GM23338 (cell line): ENCODE measurements at regions not wholly inside any gene's neighbourhood (a gene's known extent, or its start where the extent isn't known, plus 50 kb on each side); places are given as distances from the start of the nearest gene placed in this dataset.
A peak's percentile ranks its signal among the peaks of the same experiment; 100 is the strongest.

Experiments used
- ATAC-seq: fragments of 200-7000 bp; cut with Tn5 transposase; 3 replicates; pipeline ENCODE4 v1.9.1; 2020
- DNase-seq: peaks from one replicate; pipeline ENCODE4 v3.0.0-alpha.2; 2015; ENCODE audit warnings: low spot score
- H2AFZ ChIP-seq: fragments of 200-600 bp; sonication (generic); 2 replicates; pipeline ENCODE4 v1.8.0; 2016; ENCODE audit warnings: antibody characterized with exemption, mild to moderate bottlenecking, moderate library complexity
- H3F3A ChIP-seq: fragments of 200-600 bp; sonication (generic); replicated peaks from 2 replicates; pipeline ENCODE4 v1.8.0; 2017; ENCODE audit warnings: antibody characterized with exemption, mixed run types, low read depth
- H3K27ac ChIP-seq: fragments of 200-600 bp; sonication (generic); 2 replicates; pipeline ENCODE4 v1.6.1; 2016; ENCODE audit warnings: low read depth
- H3K27me3 ChIP-seq: fragments of 200-600 bp; sonication (generic); 2 replicates; pipeline ENCODE4 v1.8.0; 2016; ENCODE audit warnings: mild to moderate bottlenecking, mixed run types, moderate library complexity; ENCODE audit not compliant: insufficient read depth
- H3K36me3 ChIP-seq: fragments of 200-600 bp; sonication (generic); 2 replicates; pipeline ENCODE4 v1.8.0; 2016; ENCODE audit warnings: mild to moderate bottlenecking; ENCODE audit not compliant: insufficient read depth
- H3K4me1 ChIP-seq: fragments of 200-600 bp; sonication (generic); 2 replicates; pipeline ENCODE4 v1.8.0; 2016; ENCODE audit warnings: mild to moderate bottlenecking, moderate library complexity; ENCODE audit not compliant: insufficient read depth
- H3K4me2 ChIP-seq: fragments of 200-600 bp; sonication (generic); 2 replicates; pipeline ENCODE4 v1.7.1; 2017; ENCODE audit warnings: mixed run types
- H3K4me3 ChIP-seq: fragments of 200-600 bp; sonication (generic); 2 replicates; pipeline ENCODE4 v1.6.1; 2016; ENCODE audit warnings: mixed run types
- H3K79me2 ChIP-seq: fragments of 200-600 bp; sonication (generic); replicated peaks from 2 replicates; pipeline ENCODE4 v1.8.0; 2017; ENCODE audit warnings: mild to moderate bottlenecking; ENCODE audit not compliant: insufficient read depth
- H3K9me2 ChIP-seq: fragments of 200-600 bp; sonication (generic); 2 replicates; pipeline ENCODE4 v1.8.0; 2017; ENCODE audit not compliant: insufficient read depth
- H4K20me1 ChIP-seq: fragments of 200-600 bp; sonication (generic); replicated peaks from 2 replicates; pipeline ENCODE4 v1.8.0; 2017; ENCODE audit warnings: mild to moderate bottlenecking; ENCODE audit not compliant: insufficient read depth
- H3K27ac Mint-ChIP-seq: 2 replicates; pipeline ENCODE4 v1.8.0; 2020; ENCODE audit warnings: inconsistent platforms, mild to moderate bottlenecking, moderate library complexity, mixed read lengths
- H3K27me3 Mint-ChIP-seq: 3 replicates; pipeline ENCODE4 v1.8.0; 2022; ENCODE audit warnings: low read depth, mild to moderate bottlenecking, moderate library complexity, mixed read lengths, inconsistent platforms; ENCODE audit not compliant: insufficient read depth, poor library complexity
- H3K36me3 Mint-ChIP-seq: 3 replicates; pipeline ENCODE4 v1.8.0; 2021; ENCODE audit warnings: low read depth, mild to moderate bottlenecking, inconsistent platforms, moderate library complexity, mixed read lengths
- H3K4me1 Mint-ChIP-seq: 3 replicates; pipeline ENCODE4 v1.8.0; 2020; ENCODE audit warnings: mild to moderate bottlenecking, inconsistent platforms, mixed read lengths
- H3K4me3 Mint-ChIP-seq: 3 replicates; pipeline ENCODE4 v1.8.0; 2021; ENCODE audit warnings: moderate library complexity, mild to moderate bottlenecking, inconsistent platforms, mixed read lengths
- H3K9me3 Mint-ChIP-seq: 3 replicates; pipeline ENCODE4 v1.8.0; 2020; ENCODE audit warnings: moderate library complexity, mild to moderate bottlenecking, inconsistent platforms, mixed read lengths
- CREB1 ChIP-seq: fragments of 250-450 bp; sonication (Bioruptor Pico); IDR thresholded peaks from 2 replicates; pipeline ENCODE4 v1.5.0; 2020; ENCODE audit warnings: low read depth, mild to moderate bottlenecking, moderate library complexity
- CTCF ChIP-seq, 2 experiments: fragments of 200-600 bp in 1 of 2; sonication (generic) in 1 of 2; conservative IDR thresholded peaks; 2 replicates each; pipeline versions ENCODE4 v1.5.1 to v1.6.1; 2016 to 2017; ENCODE audit warnings: antibody characterized with exemption in 2 of 2, low read depth in 2 of 2, mild to moderate bottlenecking in 2 of 2, moderate library complexity in 1 of 2
- ETS1 ChIP-seq: IDR thresholded peaks from 2 replicates; pipeline ENCODE4 v1.6.1; 2016; ENCODE audit warnings: antibody characterized with exemption
- EZH2 ChIP-seq: fragments of 200-600 bp; sonication (generic); IDR thresholded peaks from one replicate; pipeline ENCODE4 v1.8.0; 2017; ENCODE audit warnings: antibody characterized with exemption, mild to moderate bottlenecking, low read depth; ENCODE audit not compliant: unreplicated experiment
- EZH2phosphoT487 ChIP-seq: fragments of 200-600 bp; sonication (generic); IDR thresholded peaks from one replicate; pipeline ENCODE4 v1.8.1; 2018; ENCODE audit warnings: antibody characterized with exemption; ENCODE audit not compliant: unreplicated experiment
- JUNB ChIP-seq: IDR thresholded peaks from one replicate; pipeline ENCODE4 v1.6.1; 2016; ENCODE audit warnings: antibody characterized with exemption; ENCODE audit not compliant: unreplicated experiment
- NANOG ChIP-seq: IDR thresholded peaks from 2 replicates; pipeline ENCODE4 v1.6.1; 2016; ENCODE audit warnings: antibody characterized with exemption, borderline replicate concordance
- POLR2AphosphoS5 ChIP-seq: IDR thresholded peaks from 2 replicates; pipeline ENCODE4 v1.6.1; 2016; ENCODE audit warnings: antibody characterized with exemption, low read depth
- REST ChIP-seq: IDR thresholded peaks from one replicate; pipeline ENCODE4 v1.6.1; 2018; ENCODE audit warnings: antibody characterized with exemption; ENCODE audit not compliant: unreplicated experiment
- STAT1 ChIP-seq: IDR thresholded peaks from one replicate; pipeline ENCODE4 v1.6.1; 2016; ENCODE audit warnings: antibody characterized with exemption; ENCODE audit not compliant: unreplicated experiment
- ZNF114 ChIP-seq: fragments of 250-450 bp; sonication (Bioruptor Pico); IDR thresholded peaks from 2 replicates; pipeline ENCODE4 v1.5.0; 2020; ENCODE audit warnings: mild to moderate bottlenecking, moderate library complexity
- ZNF331 ChIP-seq: fragments of 250-450 bp; sonication (Bioruptor Pico); IDR thresholded peaks from 2 replicates; pipeline ENCODE4 v1.5.0; 2020; ENCODE audit warnings: low read depth, mild to moderate bottlenecking, moderate library complexity

GRCh38 chr4:123977641-123978081, 581.1 kb downstream of the SPRY1 start:
- Histone ChIP-seq H3K4me3 (no peak overlapping the region), H3K79me2 (no peaks in the 10 kb centered on the region), H3K27ac (no peak overlapping the region), H3K36me3 (peaks cover 24% of the 10 kb centered on the region), H3K27me3 (no peaks in the 10 kb centered on the region), H2AFZ (no peak overlapping the region), H3F3A (no peaks in the 10 kb centered on the region), H3K4me1 (peaks cover 38% of the 10 kb centered on the region), H4K20me1 (no peaks in the 10 kb centered on the region), H3K9me2 (no peaks in the 10 kb centered on the region), H3K4me2 (0 out of 2 replicates have a peak overlapping the region, but pooled peaks have one; percentile 20)
- Mint-ChIP-seq H3K4me1 (peaks cover 33% of the 10 kb centered on the region), H3K27me3 (peaks cover 4% of the 10 kb centered on the region), H3K4me3 (no peak overlapping the region), H3K36me3 (peaks cover 55% of the 10 kb centered on the region), H3K27ac (no peak overlapping the region), H3K9me3 (peaks cover 50% of the 10 kb centered on the region)
- TF ChIP-seq ZNF114 (CRISPR knock-in tag) (no peak), EZH2phosphoT487 (no peak)
- DNase-seq (peak; percentile 10), ATAC-seq (no peak)

GRCh38 chr4:123978637-123979036, 582.0 kb downstream of the SPRY1 start:
- H3K4me1 ChIP-seq = peaks cover 38% of the 10 kb centered on the region
- no peaks in the 10 kb centered on the region for H3K79me2 ChIP-seq
- no peak overlapping the region for H3K27ac ChIP-seq
- ATAC-seq (no peak), DNase-seq (no peak)
- H3K9me3 Mint-ChIP-seq = peaks cover 45% of the 10 kb centered on the region
- H3F3A ChIP-seq = no peaks in the 10 kb centered on the region
- no peak overlapping the region for H3K27ac Mint-ChIP-seq
- H2AFZ ChIP-seq = no peak overlapping the region
- H3K4me3 Mint-ChIP-seq = no peak overlapping the region
- H3K4me1 Mint-ChIP-seq = peaks cover 33% of the 10 kb centered on the region
- H3K4me3 ChIP-seq = no peak overlapping the region
- no peaks in the 10 kb centered on the region for H3K9me2 ChIP-seq
- no peaks in the 10 kb centered on the region for H3K27me3 ChIP-seq
- H3K4me2 ChIP-seq = no peak overlapping the region
- peaks cover 15% of the 10 kb centered on the region; the same call in 1 of the 2 replicates for H3K36me3 ChIP-seq
- H4K20me1 ChIP-seq = no peaks in the 10 kb centered on the region
- peaks cover 48% of the 10 kb centered on the region for H3K36me3 Mint-ChIP-seq
- H3K27me3 Mint-ChIP-seq = no peaks in the 10 kb centered on the region
- TF ChIP-seq CREB1 (CRISPR knock-in tag) (no peak), STAT1 (no peak), CTCF (conservative IDR thresholded peaks at IDR 0.05; ENCODE audit: low read depth in 2 of 2) (no peak), EZH2 (no peak), EZH2phosphoT487 (no peak), NANOG (no peak), ZNF114 (CRISPR knock-in tag) (no peak), JUNB (no peak), REST (no peak), POLR2AphosphoS5 (no peak), ETS1 (no peak), ZNF331 (CRISPR knock-in tag) (no peak)
